ENCODE measurements at regions not wholly inside any gene's neighbourhood (a gene's known extent, or its start where the extent isn't known, plus 50 kb on each side); places are given as distances from the start of the nearest gene placed in this dataset.
"Not testable (repeated sequence)": the region's sequence is repeated elsewhere in the genome, so short reads cannot be mapped to it uniquely, and the experiment has no call there.

DNA sequence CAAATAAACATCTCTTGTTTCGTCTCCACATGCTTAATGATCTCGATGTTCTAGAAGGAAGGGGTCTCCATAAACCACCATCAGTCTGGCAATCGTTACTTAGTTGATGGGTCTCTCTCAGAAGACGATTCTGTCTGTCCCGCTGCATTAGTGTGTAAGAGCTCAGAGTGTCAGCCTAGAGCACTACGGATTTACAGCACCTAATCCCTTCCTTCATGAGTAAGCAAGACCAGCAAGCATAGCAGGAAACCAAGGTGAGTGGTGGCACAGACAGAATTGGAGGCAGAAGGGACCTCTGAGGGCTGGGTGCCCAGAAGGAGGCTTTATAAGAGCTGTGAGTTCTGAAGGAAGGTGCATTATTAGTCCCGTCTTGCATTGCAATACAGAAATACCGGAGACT is 440.1 kb downstream of the RBFOX1 start:
- H3K4me3 ChIP-seq (ENCODE audit: control insufficient read depth, low read depth, low read length): no peak overlapping the region
- no peak for DNase-seq (ENCODE audit: low read depth)
- no peak for TF ChIP-seq CTCF (IDR thresholded peaks at IDR 0.05; ENCODE audit: control insufficient read depth, insufficient read depth, low read depth, low read length, missing control alignments)

GRCh38 chr16:7769091-7769490 is 436.4 kb downstream of the RBFOX1 start:
- not testable (repeated sequence) for DNase-seq (ENCODE audit: low read depth)

DNA sequence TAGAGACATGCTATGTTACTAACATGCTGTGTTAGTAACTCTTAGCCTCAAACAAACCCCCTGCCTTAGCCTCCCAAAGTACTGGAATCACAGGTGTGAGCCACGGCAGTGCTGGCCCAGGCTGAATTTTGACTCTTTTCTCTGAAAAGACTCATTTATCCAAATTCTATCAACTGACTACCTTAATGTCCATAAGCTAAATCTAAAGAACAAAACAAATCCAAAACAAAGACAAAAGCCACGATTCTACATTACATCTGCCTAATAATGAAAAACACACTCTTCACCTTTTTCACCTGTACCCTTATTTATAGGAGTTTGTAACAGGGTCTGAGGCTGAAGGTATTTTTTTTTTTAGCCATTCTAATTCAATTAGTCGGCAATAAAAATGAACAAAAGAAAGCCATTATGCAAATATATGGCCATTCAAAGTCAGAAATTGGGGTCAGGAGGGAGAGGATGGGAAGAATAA is 432.5 kb downstream of the RBFOX1 start:
- H3K4me3 ChIP-seq (ENCODE audit: control insufficient read depth, low read depth, low read length): no peak overlapping the region

More at GRCh38 chr16:7769091-7769490, 436.4 kb downstream of the RBFOX1 start:
- not testable (repeated sequence) for H3K4me3 ChIP-seq (ENCODE audit: control insufficient read depth, low read depth, low read length)

GRCh38 chr16:7763111-7763510 is 430.5 kb downstream of the RBFOX1 start:
- no peak for TF ChIP-seq CTCF (IDR thresholded peaks at IDR 0.05; ENCODE audit: control insufficient read depth, insufficient read depth, low read depth, low read length, missing control alignments)
- no peak overlapping the region for H3K4me3 ChIP-seq (ENCODE audit: control insufficient read depth, low read depth, low read length)
- no peak for DNase-seq (ENCODE audit: low read depth)

More for the DNA sequence above, 432.5 kb downstream of the RBFOX1 start:
- no peak for TF ChIP-seq CTCF (IDR thresholded peaks at IDR 0.05; ENCODE audit: control insufficient read depth, insufficient read depth, low read depth, low read length, missing control alignments)
- no peak for DNase-seq (ENCODE audit: low read depth)
